Renal cortex interstitium (tissue), 11 donors: ENCODE measurements at regions not wholly inside any gene's neighbourhood (a gene's known extent, or its start where the extent isn't known, plus 50 kb on each side); places are given as distances from the start of the nearest gene placed in this dataset.
"Not testable (repeated sequence)": the region's sequence is repeated elsewhere in the genome, so short reads cannot be mapped to it uniquely, and the experiment has no call there.

Source experiments
- DNase-seq, 11 donors: peaks; one replicate each; pipeline ENCODE4 v3.0.0-alpha.2; 2013; ENCODE audit warnings: low read depth in 9 of 11, low spot score in 4 of 11; ENCODE audit errors: extremely low read depth in 1 of 11

DNA sequence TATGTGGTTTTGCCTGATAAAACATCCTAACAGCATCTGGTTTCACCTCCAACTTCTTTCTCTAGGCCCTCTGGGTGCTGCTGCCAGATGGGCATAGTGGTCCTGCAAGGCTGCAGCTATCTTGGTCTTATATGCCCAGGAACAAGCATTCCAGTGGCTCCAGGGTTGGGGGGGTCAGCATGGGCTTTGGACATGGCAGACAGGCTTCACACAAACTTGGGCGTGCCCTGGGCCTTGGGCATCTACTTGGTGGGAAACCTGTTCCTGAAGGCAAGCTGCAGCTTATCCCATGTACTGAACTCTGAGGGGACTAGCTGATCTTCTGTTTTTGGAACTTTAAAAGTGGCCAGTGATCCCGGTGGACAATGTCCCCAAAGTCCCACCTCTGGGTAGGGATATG, 54.9 kb upstream of the ZNF678 start:
- DNase-seq = no peak

DNA sequence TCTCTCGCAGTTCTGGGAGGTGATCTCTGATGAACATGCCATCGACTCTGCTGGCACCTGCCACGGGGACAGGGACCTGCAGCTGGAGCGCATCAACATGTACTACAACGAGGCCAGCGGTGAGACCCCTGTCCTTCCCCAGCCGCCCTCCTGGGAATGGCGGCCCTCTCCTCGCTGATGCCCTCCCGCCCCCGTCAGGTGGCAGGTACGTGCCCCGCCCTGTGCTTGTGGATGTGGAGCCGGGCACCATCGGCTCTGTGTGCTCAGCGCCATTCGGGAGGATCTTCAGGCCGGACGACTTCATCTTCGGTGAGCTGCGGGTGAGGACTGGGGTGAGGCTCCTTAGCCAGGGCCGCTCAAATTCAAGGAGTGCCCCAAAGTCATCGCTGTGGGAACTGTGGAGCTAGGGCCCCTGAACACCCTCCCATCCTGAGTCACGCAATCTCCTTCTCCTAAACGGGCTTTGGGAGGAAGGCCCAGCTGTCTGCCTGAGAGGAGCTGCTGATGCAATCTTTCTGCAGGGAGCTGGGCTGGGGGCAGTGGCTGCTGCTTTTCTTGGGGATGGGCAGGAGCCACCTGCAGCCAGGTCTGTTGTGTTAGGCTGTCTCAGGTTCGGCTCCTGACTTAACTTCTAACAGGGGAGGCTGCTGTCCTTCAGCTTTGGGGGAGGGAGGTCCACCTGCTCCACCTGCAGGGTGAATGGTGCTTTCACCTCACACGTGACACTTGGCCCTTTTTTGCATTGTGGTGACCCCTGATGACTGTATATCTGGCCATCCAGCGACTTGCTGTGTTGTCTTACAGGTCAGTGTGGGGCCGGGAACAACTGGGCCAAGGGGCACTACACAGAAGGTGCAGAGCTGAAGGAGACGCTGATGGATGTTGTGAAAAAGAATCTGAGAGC, 56.6 kb upstream of the ZNF678 start:
- not testable (repeated sequence) for DNase-seq

DNA sequence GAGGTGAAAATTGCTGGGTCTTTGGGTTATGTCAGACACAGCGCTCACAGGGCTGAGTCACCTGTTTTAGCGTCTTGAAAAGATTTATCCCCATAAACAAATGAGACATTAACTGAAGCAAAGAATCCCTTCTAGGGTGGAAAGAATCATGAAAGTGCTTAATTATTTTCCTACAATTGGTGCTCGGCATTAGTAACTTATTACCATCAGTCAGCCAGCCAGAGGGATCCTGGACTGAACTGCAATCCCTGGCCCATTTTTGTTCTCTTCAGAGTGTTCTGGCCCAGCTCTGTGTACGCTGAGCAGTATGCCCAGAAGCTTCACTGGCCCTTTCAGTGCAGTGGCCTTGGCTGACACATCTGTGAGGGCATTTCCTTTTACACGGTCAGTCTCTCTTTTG, 67.3 kb upstream of the ZNF678 start:
- DNase-seq = peak in 1 of 11 donors; percentile 2

DNA sequence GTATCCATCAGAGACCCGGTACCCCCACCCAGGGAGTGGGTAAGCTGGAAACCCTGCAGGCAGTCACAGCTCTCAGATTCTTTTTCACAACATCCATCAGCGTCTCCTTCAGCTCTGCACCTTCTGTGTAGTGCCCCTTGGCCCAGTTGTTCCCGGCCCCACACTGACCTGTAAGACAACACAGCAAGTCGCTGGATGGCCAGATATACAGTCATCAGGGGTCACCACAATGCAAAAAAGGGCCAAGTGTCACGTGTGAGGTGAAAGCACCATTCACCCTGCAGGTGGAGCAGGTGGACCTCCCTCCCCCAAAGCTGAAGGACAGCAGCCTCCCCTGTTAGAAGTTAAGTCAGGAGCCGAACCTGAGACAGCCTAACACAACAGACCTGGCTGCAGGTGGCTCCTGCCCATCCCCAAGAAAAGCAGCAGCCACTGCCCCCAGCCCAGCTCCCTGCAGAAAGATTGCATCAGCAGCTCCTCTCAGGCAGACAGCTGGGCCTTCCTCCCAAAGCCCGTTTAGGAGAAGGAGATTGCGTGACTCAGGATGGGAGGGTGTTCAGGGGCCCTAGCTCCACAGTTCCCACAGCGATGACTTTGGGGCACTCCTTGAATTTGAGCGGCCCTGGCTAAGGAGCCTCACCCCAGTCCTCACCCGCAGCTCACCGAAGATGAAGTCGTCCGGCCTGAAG, 69.3 kb upstream of the ZNF678 start:
- DNase-seq = not testable (repeated sequence)

DNA sequence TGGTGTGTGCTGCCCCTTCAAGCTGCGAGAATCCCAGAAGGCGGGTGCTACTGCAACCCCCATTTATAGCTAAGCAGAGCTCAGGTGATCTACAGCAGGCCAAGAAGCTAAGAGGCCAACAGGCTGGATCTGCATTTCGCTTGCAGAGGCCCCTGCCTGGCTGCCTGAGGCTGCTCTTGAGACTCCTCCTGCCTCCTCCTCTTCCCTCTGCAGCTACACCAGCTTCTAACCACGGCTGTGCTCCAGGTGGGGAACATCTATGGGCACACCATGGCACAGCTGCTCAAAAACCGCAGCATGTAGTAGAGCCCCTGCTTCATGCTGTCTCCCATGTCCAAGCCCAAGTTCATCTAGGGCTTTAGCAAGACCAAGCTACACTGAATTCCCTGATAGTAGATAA, 72.9 kb upstream of the ZNF678 start:
- DNase-seq = no peak

DNA sequence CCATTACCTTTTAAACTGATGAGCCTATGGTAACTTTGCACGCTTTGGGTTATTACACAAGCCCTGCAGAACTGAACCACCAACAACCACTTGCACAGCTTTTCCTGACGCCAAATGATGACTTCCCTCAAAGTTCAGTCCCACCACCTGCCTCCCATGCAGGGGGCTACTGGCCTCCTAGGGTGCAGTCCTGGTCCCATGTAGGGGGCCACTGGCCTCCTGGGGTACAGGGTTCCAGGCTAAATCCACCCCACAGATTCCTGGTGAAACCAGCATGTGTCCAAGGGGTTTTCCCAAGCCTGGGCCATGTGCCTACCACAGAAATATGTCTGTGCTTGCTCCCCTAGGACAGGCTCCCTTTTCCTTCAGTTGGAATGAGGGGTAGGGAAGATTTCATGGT, 73.4 kb upstream of the ZNF678 start:
- no peak for DNase-seq

DNA sequence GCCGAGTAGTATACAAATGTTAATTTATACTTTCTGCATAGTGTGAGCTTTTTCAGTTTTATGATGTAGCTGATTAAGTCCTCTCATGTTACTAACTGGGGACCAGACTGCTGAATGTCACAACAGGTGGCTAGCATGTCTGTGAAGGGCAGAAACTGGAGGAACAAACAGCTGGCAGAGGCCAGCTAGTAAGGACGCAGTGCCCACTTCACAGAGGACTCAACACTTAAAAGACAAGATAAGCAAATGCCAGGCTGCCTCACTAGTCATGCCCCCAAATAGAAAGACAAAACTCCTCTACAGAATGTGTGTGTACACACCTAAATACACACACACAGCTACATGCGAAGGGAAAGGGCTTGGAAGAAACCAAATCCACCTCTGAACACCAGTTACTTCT, 73.8 kb upstream of the ZNF678 start:
- no peak for DNase-seq

DNA sequence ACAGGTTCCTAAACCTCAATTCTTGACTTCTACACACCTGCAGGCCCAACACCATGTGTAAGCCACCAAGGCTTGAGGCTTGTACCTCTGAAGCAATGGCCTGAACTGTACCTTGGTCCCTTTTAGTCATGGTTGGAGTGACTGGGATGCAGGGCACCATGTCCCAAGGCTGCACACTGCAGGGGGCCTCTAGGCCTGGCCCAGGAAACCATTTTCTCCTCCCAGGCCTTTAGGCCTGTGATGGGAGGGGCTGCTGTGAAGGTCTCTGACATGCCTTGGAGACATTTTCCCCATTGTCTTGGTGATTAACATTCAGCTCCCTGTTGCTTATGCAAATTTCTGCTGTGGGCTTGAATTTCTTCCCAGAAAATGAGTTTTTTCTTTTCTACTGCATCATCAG, 75.8 kb upstream of the ZNF678 start:
- no peak for DNase-seq

DNA sequence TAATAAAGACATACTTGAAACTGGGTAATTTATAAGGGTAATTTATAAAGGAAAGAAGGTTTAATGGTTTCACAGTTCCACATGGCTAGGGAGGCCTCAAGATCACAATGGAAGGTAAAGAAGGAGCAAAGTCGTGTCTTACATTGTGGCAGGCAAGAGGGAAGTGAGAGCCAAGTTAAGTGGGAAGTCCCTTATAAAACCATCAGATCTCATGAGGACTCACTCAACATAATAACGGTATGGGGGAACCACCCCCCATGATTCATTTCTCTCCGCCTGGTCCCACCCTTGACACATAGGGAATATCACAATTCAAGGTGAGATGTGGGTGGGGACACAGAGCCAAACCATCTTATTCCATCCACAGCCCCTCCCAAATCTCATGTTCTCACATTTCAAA, 76.8 kb upstream of the ZNF678 start:
- no peak for DNase-seq

DNA sequence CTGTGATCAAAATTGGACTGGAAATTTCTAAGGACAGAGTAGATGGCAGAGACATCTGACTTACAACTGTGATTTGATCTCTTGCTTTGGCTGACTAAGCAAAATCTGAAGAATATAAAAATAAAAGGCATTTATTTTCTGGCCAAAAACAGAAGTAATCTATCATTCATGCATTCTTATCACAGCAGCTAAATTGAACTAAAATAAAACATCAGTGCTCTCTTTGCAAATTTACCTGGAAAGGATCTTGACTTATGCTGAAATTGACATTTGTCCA, 81.4 kb upstream of the ZNF678 start:
- no peak for DNase-seq

DNA sequence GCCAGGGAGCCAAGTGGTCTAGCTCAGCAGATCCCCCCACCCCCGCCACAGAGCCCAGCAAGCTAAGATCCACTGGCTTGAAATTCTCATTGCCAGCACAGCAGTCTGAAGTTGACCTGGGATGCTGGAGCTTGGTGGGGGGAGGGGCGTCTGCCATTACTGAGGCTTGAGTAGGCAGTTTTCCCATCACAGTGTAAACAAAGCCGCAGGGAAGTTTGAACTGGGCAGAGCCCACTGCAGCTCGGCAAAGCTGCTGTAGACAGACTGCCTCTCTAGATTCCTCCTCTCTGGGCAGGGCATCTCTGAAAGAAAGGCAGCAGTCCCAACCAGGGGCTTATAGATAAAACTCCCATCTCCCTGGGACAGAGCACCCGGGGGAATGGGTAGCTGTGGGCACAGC, 89.3 kb upstream of the ZNF678 start:
- not testable (repeated sequence) for DNase-seq

DNA sequence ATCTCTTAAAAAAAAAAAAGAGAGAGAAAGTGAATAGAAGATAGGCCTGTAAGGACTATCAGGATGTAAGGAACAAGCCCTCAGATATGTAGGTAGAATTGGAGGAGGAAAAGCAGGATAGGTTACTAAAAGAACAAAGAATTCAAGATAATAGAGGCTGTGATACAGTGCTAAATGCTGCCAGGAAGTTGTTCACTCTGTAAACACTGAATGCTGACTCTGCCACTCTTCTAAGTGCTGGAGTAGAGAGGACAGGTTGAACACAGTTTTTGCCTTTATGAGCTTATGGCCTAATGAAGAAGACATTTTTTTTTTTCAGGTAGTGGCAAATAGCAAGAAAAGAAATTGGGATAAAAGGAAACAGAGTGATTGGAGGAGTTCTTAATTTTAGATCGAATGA, 90.6 kb upstream of the ZNF678 start:
- no peak for DNase-seq

DNA sequence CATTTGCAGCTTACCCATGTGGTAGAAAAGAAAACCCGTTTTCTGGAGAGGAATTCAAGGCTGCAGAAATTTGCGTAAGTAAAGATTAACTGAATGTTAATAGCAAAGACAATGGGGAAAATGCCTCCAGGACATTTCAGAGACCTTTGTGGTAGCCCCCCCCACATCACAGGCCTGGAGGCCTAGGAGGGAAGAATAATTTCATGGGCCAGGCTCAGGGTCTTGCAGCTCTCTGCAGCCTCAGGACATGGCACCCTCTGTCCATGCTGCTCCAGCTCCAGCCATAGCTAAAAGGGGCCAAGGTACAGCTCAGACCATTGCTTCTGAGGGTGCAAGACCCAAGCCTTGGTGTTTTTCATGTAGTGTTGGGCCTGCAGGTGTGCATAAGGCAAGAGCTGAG, 92.7 kb upstream of the ZNF678 start:
- no peak for DNase-seq

DNA sequence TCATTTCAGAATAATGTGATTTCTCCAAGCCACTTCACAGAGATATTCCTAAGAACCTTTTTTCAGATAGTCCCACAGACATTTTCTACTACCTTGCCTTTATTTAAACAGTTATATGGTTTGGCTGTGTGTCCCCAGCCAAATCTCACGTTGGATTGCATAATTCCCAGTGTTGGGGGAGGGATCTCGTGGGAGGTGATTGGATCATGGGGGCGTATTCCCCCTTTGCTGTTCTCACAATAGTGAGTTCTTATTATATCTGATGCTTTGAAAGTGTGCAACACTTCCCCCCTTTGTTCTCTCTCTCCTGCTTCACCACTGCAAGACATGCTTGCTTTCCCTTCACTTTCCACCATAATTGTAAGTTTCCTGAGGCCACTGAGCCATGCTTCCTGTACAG, 93.6 kb upstream of the ZNF678 start:
- no peak for DNase-seq

DNA sequence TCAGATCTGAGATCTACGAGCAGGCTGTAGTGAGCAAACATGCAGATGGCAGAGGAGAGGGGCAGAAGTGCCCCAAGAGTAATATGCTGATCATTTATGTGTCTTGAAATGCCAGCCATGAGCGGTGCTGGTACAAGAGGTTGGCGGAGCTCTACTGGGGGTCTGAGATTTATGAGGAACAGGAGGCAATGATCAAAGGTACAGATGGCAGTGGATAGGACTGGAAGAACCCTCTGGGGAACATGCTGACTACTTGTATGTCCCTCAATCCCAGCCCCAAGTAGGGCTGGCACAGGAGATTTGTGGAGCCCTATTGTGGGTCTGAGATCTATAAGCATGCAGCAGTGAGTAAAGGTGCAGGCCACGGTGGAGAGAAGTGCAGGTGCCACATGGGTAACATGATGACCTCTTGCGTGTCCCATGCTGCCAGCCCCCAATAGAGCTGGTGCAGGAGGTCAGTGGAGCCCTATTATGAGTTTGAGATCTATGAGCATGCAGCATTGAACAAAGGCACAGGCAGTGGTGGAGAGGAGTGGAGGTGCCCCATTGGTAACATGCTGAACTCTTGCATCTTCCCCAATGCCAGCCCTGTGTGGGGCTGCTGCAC, 97.2 kb upstream of the ZNF678 start:
- DNase-seq = no peak

DNA sequence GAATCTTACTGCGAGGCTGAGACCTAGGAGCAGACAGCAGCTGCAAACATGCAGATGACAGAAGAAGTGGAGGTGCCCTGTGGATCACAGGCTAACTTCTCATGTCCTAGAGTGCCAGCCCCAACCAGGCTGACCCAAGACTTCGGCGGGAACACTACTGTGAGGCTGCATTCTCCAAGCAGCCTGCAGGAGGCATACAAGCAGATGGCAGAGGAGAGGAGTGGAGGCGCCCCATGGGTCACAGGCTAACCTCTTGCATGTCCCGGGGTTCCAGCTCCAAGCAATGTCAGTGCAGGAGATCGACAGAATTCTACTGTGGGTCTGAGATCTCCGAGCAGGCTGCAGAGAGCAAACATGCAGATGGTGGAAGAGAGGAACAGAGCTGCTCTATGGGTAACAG, 98.1 kb upstream of the ZNF678 start:
- DNase-seq = no peak

DNA sequence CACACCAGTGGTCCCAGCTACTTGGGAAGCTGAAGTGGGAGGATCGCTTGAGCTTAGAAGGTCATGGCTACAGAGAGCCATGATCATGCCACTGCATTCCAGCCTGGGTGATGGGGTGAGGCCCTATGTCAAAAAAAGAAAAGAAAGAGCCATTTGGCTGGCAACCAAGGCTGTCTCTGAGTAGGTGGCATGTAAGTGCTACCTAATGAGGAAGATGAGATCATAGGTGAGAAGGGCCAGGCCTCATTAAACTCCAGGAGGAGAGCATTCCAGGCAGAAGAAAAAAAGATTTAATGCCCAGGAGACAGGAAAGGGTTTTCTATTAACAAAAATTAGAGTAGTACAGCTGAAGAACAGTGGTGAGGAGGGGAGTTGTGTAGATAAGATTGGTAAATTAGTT, 103.4 kb upstream of the ZNF678 start:
- DNase-seq = no peak

DNA sequence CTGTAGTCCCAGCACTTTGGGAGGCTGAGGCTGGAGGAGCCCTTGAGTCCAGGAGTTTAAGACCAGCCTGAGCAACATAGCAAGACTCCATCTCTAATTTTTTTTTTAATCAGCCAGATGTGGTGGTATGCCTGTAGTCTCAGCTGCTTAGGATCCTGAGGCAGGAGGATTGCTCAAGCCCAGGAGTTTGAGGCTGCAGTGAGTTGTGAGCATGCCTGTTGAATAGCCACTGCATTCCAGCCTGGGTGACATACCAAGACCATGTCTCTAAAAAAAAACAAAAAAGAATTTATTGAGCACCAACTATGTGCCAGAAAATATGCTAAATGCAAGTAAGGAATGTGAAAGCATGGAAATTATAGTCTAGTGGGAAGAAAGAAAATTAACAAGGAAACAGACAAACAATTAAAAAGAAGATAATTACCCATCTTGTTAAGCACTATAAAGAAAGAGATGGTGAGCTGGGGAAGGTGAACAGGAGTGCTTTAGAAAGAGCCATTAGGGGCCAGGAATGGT, 104.0 kb upstream of the ZNF678 start:
- no peak for DNase-seq

DNA sequence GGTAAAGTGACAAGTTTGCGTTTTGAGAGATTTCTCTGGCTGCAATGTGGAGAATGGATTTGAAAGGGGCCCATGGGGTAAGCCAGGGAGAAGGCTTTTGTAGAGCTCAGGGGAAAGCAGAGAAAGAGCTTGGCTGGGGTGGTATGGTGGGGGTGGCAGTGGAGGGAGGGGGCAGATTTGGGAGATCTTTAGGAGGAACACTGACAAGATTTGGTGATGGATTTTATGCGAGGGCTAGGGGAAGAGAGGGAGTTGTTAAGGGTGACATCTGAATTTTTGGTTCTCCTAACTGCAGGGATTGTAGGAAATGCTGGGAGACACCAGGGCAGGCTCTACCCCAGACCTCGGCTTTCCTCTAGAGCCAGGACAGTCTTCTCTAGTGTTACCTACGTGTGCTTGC, 108.7 kb upstream of the ZNF678 start:
- DNase-seq = no peak

DNA sequence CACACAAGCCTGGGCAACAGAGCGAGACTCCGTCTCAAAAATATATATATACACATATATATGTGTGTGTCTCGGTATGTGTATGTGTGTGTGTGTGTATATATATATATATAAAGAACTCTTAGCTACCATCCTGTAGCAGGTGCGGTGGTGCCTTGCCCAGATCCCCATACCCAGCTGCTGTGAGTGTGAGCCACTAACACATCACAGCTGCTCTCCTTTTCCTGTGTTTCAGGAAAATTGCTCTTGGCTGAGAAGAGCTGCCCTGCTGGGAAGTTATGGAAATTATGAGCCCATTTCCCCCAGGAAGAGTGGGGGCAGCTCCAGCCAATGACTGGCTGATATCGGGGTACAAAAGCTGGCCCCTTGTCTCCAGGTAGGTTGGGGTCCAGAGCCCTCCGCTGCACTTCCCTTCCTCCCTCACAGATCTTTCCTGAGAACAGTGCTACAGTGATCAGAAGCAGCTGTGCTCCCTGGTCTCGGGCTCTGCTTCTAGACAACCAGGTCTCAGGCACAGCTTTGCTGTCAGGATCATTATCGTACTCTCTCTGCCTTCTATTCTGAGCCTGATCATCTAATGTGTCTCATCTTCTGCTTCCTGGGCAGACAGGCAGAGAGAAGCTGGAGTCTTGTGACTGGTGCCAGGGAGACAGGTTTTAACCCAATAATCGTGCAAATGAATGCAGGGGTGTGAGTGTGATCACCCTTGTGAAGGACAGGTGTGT, 109.6 kb upstream of the ZNF678 start:
- DNase-seq = no peak
